GM21529 (cell line): ENCODE measurements at regions not wholly inside any gene's neighbourhood (a gene's known extent, or its start where the extent isn't known, plus 50 kb on each side); places are given as distances from the start of the nearest gene placed in this dataset.

Experiments
- ATAC-seq: cut with Tn5 transposase; IDR thresholded peaks from one replicate; pipeline ENCODE4 v1.9.1; 2021; ENCODE audit not compliant: unreplicated experiment

GRCh38 chr10:89153971-89154370, 53.1 kb downstream of the CH25H start:
- no peak for ATAC-seq

- no peak for ATAC-seq
Measured at GRCh38 chr10:89153116-89153515, 54.0 kb downstream of the CH25H start.

- no peak for ATAC-seq
Measured at GRCh38 chr10:89151857-89152256, 55.3 kb downstream of the CH25H start.

GRCh38 chr10:89148061-89148460, 59.1 kb downstream of the CH25H start:
- ATAC-seq, result no peak

GRCh38 chr10:89147256-89147655, 59.9 kb downstream of the CH25H start:
- ATAC-seq, result no peak

- ATAC-seq, result no peak
Measured at GRCh38 chr10:89144836-89145235, 62.3 kb downstream of the CH25H start.

- ATAC-seq, result no peak
Measured at GRCh38 chr10:89142590-89142989, 64.5 kb downstream of the CH25H start.

- no peak for ATAC-seq
Measured at GRCh38 chr10:89138755-89139490, 68.2 kb downstream of the CH25H start.

GRCh38 chr10:89134963-89135362, 72.2 kb downstream of the CH25H start:
- peak; percentile 58 for ATAC-seq

GRCh38 chr10:89129911-89130310, 77.2 kb downstream of the CH25H start:
- ATAC-seq, result no peak

GRCh38 chr10:89122433-89123051, 84.6 kb downstream of the CH25H start:
- no peak for ATAC-seq

GRCh38 chr10:89121764-89122020, 85.4 kb downstream of the CH25H start:
- no peak for ATAC-seq

GRCh38 chr10:89120931-89121763, 86.0 kb downstream of the CH25H start:
- no peak for ATAC-seq

GRCh38 chr10:89119651-89120050, 87.5 kb downstream of the CH25H start:
- ATAC-seq, result no peak

- ATAC-seq, result no peak
Measured at GRCh38 chr10:89118091-89118490, 89.0 kb downstream of the CH25H start.

- no peak for ATAC-seq
Measured at GRCh38 chr10:89115876-89116627, 91.1 kb downstream of the CH25H start.

- ATAC-seq, result no peak
Measured at GRCh38 chr10:89114846-89115625, 92.1 kb downstream of the CH25H start.

GRCh38 chr10:89102735-89103134, 104.4 kb downstream of the CH25H start:
- no peak for ATAC-seq

- ATAC-seq, result no peak
Measured at GRCh38 chr10:89101943-89102342, 105.2 kb downstream of the CH25H start.

- ATAC-seq, result no peak
Measured at GRCh38 chr10:89100680-89101079, 106.4 kb downstream of the CH25H start.

GRCh38 chr10:89097226-89097625, 106.6 kb downstream of the FAS start:
- no peak for ATAC-seq
